Liver (tissue), 3 donors: ENCODE measurements at regions not wholly inside any gene's neighbourhood (a gene's known extent, or its start where the extent isn't known, plus 50 kb on each side); places are given as distances from the start of the nearest gene placed in this dataset.

ENCODE experiments used
- EGR1 ChIP-seq, 2 donors: IDR thresholded peaks; 2 replicates each; pipeline ENCODE4 v1.6.1; 2016 to 2018; ENCODE audit warnings: antibody characterized with exemption in 2 of 2, low read depth in 2 of 2
- GABPA ChIP-seq, 2 donors: IDR thresholded peaks in 1 of 2; conservative IDR thresholded peaks in 1 of 2; 2 replicates each; pipeline ENCODE4 v1.6.1; 2016; ENCODE audit warnings: antibody characterized with exemption in 2 of 2, mild to moderate bottlenecking in 1 of 2, moderate library complexity in 1 of 2
- JUND ChIP-seq, 2 donors: IDR thresholded peaks; 2 replicates each; pipeline ENCODE4 v1.6.1; 2016; ENCODE audit warnings: antibody characterized with exemption in 2 of 2
- TAF1 ChIP-seq: conservative IDR thresholded peaks from 2 replicates; pipeline ENCODE4 v1.6.1; 2016; ENCODE audit warnings: antibody characterized with exemption, mild to moderate bottlenecking
- TF ChIP-seq, protein P1 (sequence below): fragments of 150-350 bp; IDR thresholded peaks from 2 replicates; pipeline ENCODE4 v1.5.1; 2017; ENCODE audit warnings: improper control_type of control experiment, low read depth, low read length; ENCODE audit not compliant: missing input control
- TF ChIP-seq, protein P2 (sequence below): IDR thresholded peaks from 2 replicates; pipeline ENCODE4 v1.6.1; 2016; ENCODE audit warnings: antibody characterized with exemption
- donor health status: healthy.
- donor health status: healthy.

DNA sequence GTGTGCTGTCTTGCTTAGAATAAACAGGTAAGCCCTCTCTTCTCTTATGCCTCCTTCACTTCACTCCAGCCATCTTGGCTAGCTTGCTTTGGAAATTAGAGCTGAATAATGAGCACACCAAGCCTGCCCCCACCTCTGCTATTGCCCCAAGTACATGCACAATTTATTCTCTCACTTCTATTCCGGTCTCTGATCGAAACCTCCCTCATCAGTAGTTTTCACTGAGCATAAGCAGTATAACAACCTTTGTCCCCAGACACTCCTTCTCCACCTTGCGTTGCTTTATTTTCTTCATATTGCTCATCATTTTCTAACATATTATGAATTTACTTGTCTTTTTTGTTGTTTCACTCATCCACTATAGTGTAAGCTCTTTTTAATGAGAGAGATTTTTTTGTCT is 253.4 kb downstream of the GXYLT1 start:
- TF ChIP-seq, protein P1, sequence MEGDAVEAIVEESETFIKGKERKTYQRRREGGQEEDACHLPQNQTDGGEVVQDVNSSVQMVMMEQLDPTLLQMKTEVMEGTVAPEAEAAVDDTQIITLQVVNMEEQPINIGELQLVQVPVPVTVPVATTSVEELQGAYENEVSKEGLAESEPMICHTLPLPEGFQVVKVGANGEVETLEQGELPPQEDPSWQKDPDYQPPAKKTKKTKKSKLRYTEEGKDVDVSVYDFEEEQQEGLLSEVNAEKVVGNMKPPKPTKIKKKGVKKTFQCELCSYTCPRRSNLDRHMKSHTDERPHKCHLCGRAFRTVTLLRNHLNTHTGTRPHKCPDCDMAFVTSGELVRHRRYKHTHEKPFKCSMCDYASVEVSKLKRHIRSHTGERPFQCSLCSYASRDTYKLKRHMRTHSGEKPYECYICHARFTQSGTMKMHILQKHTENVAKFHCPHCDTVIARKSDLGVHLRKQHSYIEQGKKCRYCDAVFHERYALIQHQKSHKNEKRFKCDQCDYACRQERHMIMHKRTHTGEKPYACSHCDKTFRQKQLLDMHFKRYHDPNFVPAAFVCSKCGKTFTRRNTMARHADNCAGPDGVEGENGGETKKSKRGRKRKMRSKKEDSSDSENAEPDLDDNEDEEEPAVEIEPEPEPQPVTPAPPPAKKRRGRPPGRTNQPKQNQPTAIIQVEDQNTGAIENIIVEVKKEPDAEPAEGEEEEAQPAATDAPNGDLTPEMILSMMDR: no peak
- no peak for TF ChIP-seq EGR1 (IDR thresholded peaks at IDR 0.05; ENCODE audit: low read depth in 2 of 2)
- no peak for TF ChIP-seq JUND (IDR thresholded peaks at IDR 0.05)
- TF ChIP-seq, protein P2, sequence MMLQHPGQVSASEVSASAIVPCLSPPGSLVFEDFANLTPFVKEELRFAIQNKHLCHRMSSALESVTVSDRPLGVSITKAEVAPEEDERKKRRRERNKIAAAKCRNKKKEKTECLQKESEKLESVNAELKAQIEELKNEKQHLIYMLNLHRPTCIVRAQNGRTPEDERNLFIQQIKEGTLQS: no peak
- no peak for TF ChIP-seq TAF1
- no peak for TF ChIP-seq GABPA (IDR thresholded peaks at IDR 0.05 in 1 of 2, conservative IDR thresholded peaks at IDR 0.05 in 1 of 2)
